NCI-H226 (cell line): ENCODE measurements at regions not wholly inside any gene's neighbourhood (a gene's known extent, or its start where the extent isn't known, plus 50 kb on each side); places are given as distances from the start of the nearest gene placed in this dataset.
A peak's percentile ranks its signal among the peaks of the same experiment; 100 is the strongest.

Experiments used
- DNase-seq: peaks from one replicate; pipeline ENCODE4 v3.0.0-alpha.2; 2015

- no peak for DNase-seq
Observed at GRCh38 chr7:46391231-46392201, 470.4 kb upstream of the IGFBP3 start.

- DNase-seq = no peak
Observed at GRCh38 chr7:46390042-46390441, 469.0 kb upstream of the IGFBP3 start.

GRCh38 chr7:46389146-46389545 is 468.1 kb upstream of the IGFBP3 start:
- DNase-seq = no peak

- peak; percentile 33 for DNase-seq
Observed at GRCh38 chr7:46387646-46388045, 466.6 kb upstream of the IGFBP3 start.

GRCh38 chr7:46386428-46387399 is 465.6 kb upstream of the IGFBP3 start:
- peak; percentile 68 for DNase-seq

- DNase-seq = peak; percentile 88
Observed at GRCh38 chr7:46385662-46386309, 464.7 kb upstream of the IGFBP3 start.

GRCh38 chr7:46383605-46384004 is 462.5 kb upstream of the IGFBP3 start:
- peak; percentile 69 for DNase-seq

GRCh38 chr7:46369933-46370654 is 449.0 kb upstream of the IGFBP3 start:
- peak; percentile 66 for DNase-seq

- DNase-seq = no peak
Observed at GRCh38 chr7:46368871-46369270, 447.8 kb upstream of the IGFBP3 start.

GRCh38 chr7:46366526-46366925 is 445.5 kb upstream of the IGFBP3 start:
- DNase-seq = no peak

GRCh38 chr7:46363688-46364087 is 442.6 kb upstream of the IGFBP3 start:
- DNase-seq = no peak

GRCh38 chr7:46360811-46361210 is 439.7 kb upstream of the IGFBP3 start:
- no peak for DNase-seq

GRCh38 chr7:46360296-46360695 is 439.2 kb upstream of the IGFBP3 start:
- DNase-seq = no peak

GRCh38 chr7:46357851-46358250 is 436.8 kb upstream of the IGFBP3 start:
- DNase-seq = no peak

- no peak for DNase-seq
Observed at GRCh38 chr7:46357290-46357689, 436.2 kb upstream of the IGFBP3 start.

GRCh38 chr7:46356371-46356770 is 435.3 kb upstream of the IGFBP3 start:
- no peak for DNase-seq

GRCh38 chr7:46355331-46355730 is 434.3 kb upstream of the IGFBP3 start:
- no peak for DNase-seq

- DNase-seq = peak; percentile 59
Observed at GRCh38 chr7:46352004-46352954, 431.2 kb upstream of the IGFBP3 start.

GRCh38 chr7:46349490-46349889 is 428.4 kb upstream of the IGFBP3 start:
- DNase-seq = no peak

GRCh38 chr7:46344533-46344932 is 423.5 kb upstream of the IGFBP3 start:
- no peak for DNase-seq

- no peak for DNase-seq
Observed at GRCh38 chr7:46343802-46344201, 422.7 kb upstream of the IGFBP3 start.
